IMR-90 (cell line): ENCODE measurements at regions not wholly inside any gene's neighbourhood (a gene's known extent, or its start where the extent isn't known, plus 50 kb on each side); places are given as distances from the start of the nearest gene placed in this dataset.
A peak's percentile ranks its signal among the peaks of the same experiment; 100 is the strongest.
"Not testable (repeated sequence)": the region's sequence is repeated elsewhere in the genome, so short reads cannot be mapped to it uniquely, and the experiment has no call there.

Experiments used
- ATAC-seq: fragments of 200-7000 bp; cut with Tn5 transposase; 2 replicates; pipeline ENCODE4 v1.9.1; 2020; ENCODE audit warnings: low read depth, mild to moderate bottlenecking, moderate library complexity
- BruUV-seq: library from RNA; stranded (reverse); fragments of 400-500 nt; replicated peaks from 2 replicates; lab custom pipeline; 2021; lab: Mats Ljungman, UMichigan
- CTCF ChIA-PET: fragments of 300-600 bp; formaldehyde crosslinking; extraction: SDS; loops from one replicate; lab custom pipeline; 2021; ENCODE audit warnings: antibody characterized with exemption; lab: Yijun Ruan, JAX
- POLR2A ChIA-PET: fragments of 300-600 bp; sonication (Branson Sonifier 250); formaldehyde crosslinking; loops from one replicate; lab custom pipeline; 2022; ENCODE audit warnings: antibody characterized with exemption; ENCODE audit not compliant: unreplicated experiment; lab: Charles Lee
- DNase-seq: peaks from one replicate; pipeline ENCODE4 v3.0.0; 2013
- H2AFZ ChIP-seq: replicated peaks from 2 replicates; pipeline ENCODE3; 2013; ENCODE audit warnings: low read length, mild to moderate bottlenecking; ENCODE audit not compliant: poor library complexity
- H2AK5ac ChIP-seq: 2 replicates; pipeline ENCODE4 v1.6.1; 2013; ENCODE audit warnings: low read depth, low read length, inconsistent platforms
- H2AK9ac ChIP-seq: replicated peaks from 2 replicates; pipeline ENCODE3; 2013; ENCODE audit warnings: mild to moderate bottlenecking, low read depth, low read length, moderate library complexity; ENCODE audit not compliant: poor library complexity
- H2BK120ac ChIP-seq: 2 replicates; pipeline ENCODE4 v1.6.1; 2013; ENCODE audit warnings: low read depth, low read length, inconsistent platforms
- H2BK15ac ChIP-seq: 3 replicates; pipeline ENCODE4 v1.6.1; 2013; ENCODE audit warnings: low read depth, low read length, inconsistent platforms
- H2BK20ac ChIP-seq: 2 replicates; pipeline ENCODE4 v1.6.1; 2013; ENCODE audit warnings: low read depth, mild to moderate bottlenecking, inconsistent platforms, low read length, moderate library complexity
- H2BK5ac ChIP-seq: 2 replicates; pipeline ENCODE4 v1.6.1; 2013; ENCODE audit warnings: mild to moderate bottlenecking, low read depth, low read length, inconsistent platforms; ENCODE audit not compliant: poor library complexity, severe bottlenecking
- H3K14ac ChIP-seq: replicated peaks from 2 replicates; pipeline ENCODE4 v1.6.1; 2013; ENCODE audit warnings: low read depth, low read length, inconsistent platforms
- H3K18ac ChIP-seq: 2 replicates; pipeline ENCODE4 v1.6.1; 2013; ENCODE audit warnings: low read depth, low read length, control low read depth
- H3K23ac ChIP-seq: 2 replicates; pipeline ENCODE4 v1.6.1; 2013; ENCODE audit warnings: low read depth, low read length, inconsistent platforms
- H3K27ac ChIP-seq: 2 replicates; pipeline ENCODE4 v1.5.1; 2013; ENCODE audit warnings: mild to moderate bottlenecking, control low read depth, low read length; ENCODE audit not compliant: insufficient read depth
- H3K27me3 ChIP-seq: 2 replicates; pipeline ENCODE4 v1.6.1; 2013; ENCODE audit warnings: low read length; ENCODE audit not compliant: control insufficient read depth, insufficient read depth
- H3K36me3 ChIP-seq: 2 replicates; pipeline ENCODE4 v1.6.1; 2013; ENCODE audit warnings: low read length, mixed read lengths; ENCODE audit not compliant: control insufficient read depth, insufficient read depth
- H3K4ac ChIP-seq: 2 replicates; pipeline ENCODE4 v1.6.1; 2013; ENCODE audit warnings: low read depth, low read length, inconsistent platforms
- H3K4me1 ChIP-seq: 2 replicates; pipeline ENCODE4 v1.6.1; 2013; ENCODE audit warnings: low read length, mixed read lengths; ENCODE audit not compliant: control insufficient read depth, insufficient read depth
- H3K4me2 ChIP-seq: 2 replicates; pipeline ENCODE4 v1.6.1; 2013; ENCODE audit warnings: low read depth, mild to moderate bottlenecking, control low read depth, low read length, moderate library complexity
- H3K4me3 ChIP-seq: 2 replicates; pipeline ENCODE4 v1.5.1; 2013; ENCODE audit warnings: low read depth, mild to moderate bottlenecking, control low read depth, low read length, moderate library complexity; ENCODE audit not compliant: insufficient read depth
- H3K56ac ChIP-seq: 2 replicates; pipeline ENCODE4 v1.6.1; 2013; ENCODE audit warnings: low read length, inconsistent platforms; ENCODE audit not compliant: insufficient read depth; ENCODE audit errors: extremely low read depth
- H3K79me1 ChIP-seq, 2 experiments: 2 replicates each; pipeline ENCODE4 v1.6.1; 2013; ENCODE audit warnings: low read length in 2 of 2, inconsistent platforms in 1 of 2, low read depth in 1 of 2
- H3K9ac ChIP-seq: 2 replicates; pipeline ENCODE4 v1.6.1; 2013; ENCODE audit warnings: low read depth, low read length, control low read depth
- H3K9me1 ChIP-seq: 2 replicates; pipeline ENCODE4 v1.6.1; 2013; ENCODE audit warnings: low read length, inconsistent platforms; ENCODE audit not compliant: insufficient read depth
- H3K9me3 ChIP-seq: 2 replicates; pipeline ENCODE4 v1.6.1; 2013; ENCODE audit warnings: low read length; ENCODE audit not compliant: control insufficient read depth, insufficient read depth
- H4K20me1 ChIP-seq: 2 replicates; pipeline ENCODE4 v1.6.1; 2013; ENCODE audit warnings: low read length, inconsistent platforms; ENCODE audit not compliant: insufficient read depth
- H4K5ac ChIP-seq: 2 replicates; pipeline ENCODE4 v1.6.1; 2013; ENCODE audit warnings: mild to moderate bottlenecking, low read depth, low read length, control low read depth
- H4K8ac ChIP-seq, 2 experiments: 2 replicates each; pipeline ENCODE4 v1.6.1; 2013; ENCODE audit warnings: low read depth in 2 of 2, low read length in 2 of 2, control low read depth in 1 of 2, inconsistent platforms in 1 of 2
- H4K91ac ChIP-seq: 2 replicates; pipeline ENCODE4 v1.6.1; 2013; ENCODE audit warnings: low read depth, low read length, inconsistent platforms; ENCODE audit not compliant: insufficient read depth
- CEBPB ChIP-seq: IDR thresholded peaks from 2 replicates; pipeline ENCODE4 v1.6.1; 2012; ENCODE audit warnings: low read depth, low read length, improper control_type of control experiment
- POLR2A ChIP-seq: IDR thresholded peaks from 2 replicates; pipeline ENCODE4 v1.6.1; 2012; ENCODE audit warnings: mild to moderate bottlenecking, low read depth, low read length
- WGBS, 2 experiments: methylation state at CpG; one replicate each; pipeline versions ENCODE4 v1.1.5 to v1.1.7; 2013; ENCODE audit warnings: missing lambda C conversion rate in 2 of 2; ENCODE audit not compliant: insufficient read length in 1 of 2; ENCODE audit errors: extremely low coverage in 2 of 2; 5-methylcytosine and 5-hydroxymethylcytosine counted together
- dilution Hi-C: fragments of 300-500 bp; cut with HindIII; formaldehyde crosslinking; loops from one replicate; pipeline ENCODE4 v1.14.3; 2018; ENCODE audit warnings: low sequenced_read_pairs; ENCODE audit not compliant: unreplicated experiment
- in situ Hi-C: fragments of 300-500 bp; cut with MboI; formaldehyde crosslinking; loops from 3 replicates; pipeline ENCODE4 v1.14.3; 2019; ENCODE audit warnings: low sequenced_read_pairs, inconsistent platforms, mixed read lengths
- intact Hi-C: fragments of 100-400 bp; cut with micrococcal nuclease; formaldehyde crosslinking; loops from 2 replicates; pipeline ENCODE4 v1.10.0; 2022

DNA sequence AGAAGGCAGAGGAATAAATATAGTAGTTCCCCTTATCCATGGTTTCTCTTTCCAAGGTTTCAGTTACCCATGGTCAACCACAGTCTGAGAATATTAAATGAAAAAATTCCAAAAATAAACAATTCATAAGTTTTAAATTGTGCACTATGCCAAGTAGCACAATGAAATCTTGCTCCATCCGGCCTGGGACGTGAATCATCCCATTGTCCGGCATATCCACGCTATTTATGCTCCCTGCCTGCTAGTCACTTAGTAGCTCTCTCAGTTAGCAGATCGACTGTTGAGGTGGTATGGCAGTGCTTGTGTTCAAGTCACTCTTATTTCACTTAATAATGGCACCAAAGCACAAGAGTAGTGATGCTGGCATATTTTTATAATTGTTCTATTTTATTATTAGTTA is 58.6 kb upstream of the ARHGAP29 start:
- Histone ChIP-seq H2BK5ac (no peak overlapping the region), H4K20me1 (no peaks in the 10 kb centered on the region), H3K9me1 (no peaks in the 10 kb centered on the region; the same call in 1 of the 2 replicates), H3K27ac (no peak overlapping the region), H2BK15ac (no peak overlapping the region), H3K27me3 (no peaks in the 10 kb centered on the region), H3K56ac (no peak overlapping the region), H3K23ac (no peak overlapping the region), H4K91ac (no peak overlapping the region), H4K5ac (no peak overlapping the region), H3K9ac (no peak overlapping the region), H2BK20ac (no peak overlapping the region), H3K4me3 (no peak overlapping the region), H3K9me3 (no peaks in the 10 kb centered on the region), H3K18ac (no peak overlapping the region), H3K14ac (no peak overlapping the region), H2AK5ac (no peak overlapping the region), H2BK120ac (no peak overlapping the region; the same call in 1 of the 2 replicates), H3K4ac (no peak overlapping the region), H2AK9ac (no peak overlapping the region), H3K36me3 (no peaks in the 10 kb centered on the region), H3K79me1 (no peaks in the 10 kb centered on the region), H4K8ac (no peak overlapping the region), H2AFZ (no peak overlapping the region), H3K4me1 (peaks cover 10% of the 10 kb centered on the region), H3K4me2 (peak overlapping the region; percentile 6; the same call in 1 of the 2 replicates)
- ATAC-seq (peak; percentile 81), DNase-seq (peak; percentile 84)
- ChIA-PET POLR2A (no interaction called here), CTCF (interaction anchor here (0.6 kb wide), 1 partner anchor 45 kb away, joined by 4 read pairs; no protein-coding TSS in a partner anchor)
- dilution Hi-C loops: no loop called here
- no TSS peak for BruUV-seq
- in situ Hi-C loops: no loop called here
- no CpG with 5 or more reads among the region's 5 CpGs for WGBS, 2 experiments
- TF ChIP-seq POLR2A (no peak), CEBPB (peak; percentile 55; the same call in 1 of the 2 replicates)
- intact Hi-C loops: no loop called here

DNA sequence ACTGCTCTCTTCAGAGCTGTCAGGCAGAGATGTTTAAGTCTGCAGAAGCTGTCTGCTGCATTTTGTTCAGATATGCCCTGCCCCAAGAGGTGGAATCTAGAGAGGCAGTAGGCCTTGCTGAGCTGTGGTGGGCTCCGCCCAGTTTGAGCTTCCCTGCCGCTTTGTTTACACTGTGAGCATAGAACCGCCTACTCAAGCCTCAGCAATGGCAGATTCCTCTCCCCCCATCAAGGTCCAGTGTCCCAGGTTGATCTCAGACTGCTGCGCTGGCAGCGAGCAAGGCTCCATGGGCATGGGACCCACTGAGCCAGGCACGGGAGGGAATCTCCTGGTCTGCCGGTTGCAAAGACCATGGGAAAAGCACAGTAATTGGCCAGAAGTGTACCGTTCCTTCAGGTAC is 55.6 kb upstream of the ARHGAP29 start:
- 93% methylated on average over 3 of the region's 8 CpGs; no CpG with 5 or more reads in 1 of the 2 experiments for WGBS, 2 experiments
- H2BK15ac ChIP-seq, POLR2A ChIA-PET, H3K18ac ChIP-seq, H3K36me3 ChIP-seq, H3K4me3 ChIP-seq, H2BK120ac ChIP-seq, H3K23ac ChIP-seq, H3K27ac ChIP-seq, intact Hi-C loops, H3K9ac ChIP-seq, dilution Hi-C loops, BruUV-seq, H2AK9ac ChIP-seq, H3K14ac ChIP-seq, DNase-seq, H3K9me3 ChIP-seq, H3K4me1 ChIP-seq, H3K56ac ChIP-seq, H3K4ac ChIP-seq, H2BK20ac ChIP-seq, H4K91ac ChIP-seq, H3K27me3 ChIP-seq, H4K8ac ChIP-seq, H4K5ac ChIP-seq, H2BK5ac ChIP-seq, H2AK5ac ChIP-seq, in situ Hi-C loops, H3K79me1 ChIP-seq, ATAC-seq, H2AFZ ChIP-seq, H4K20me1 ChIP-seq, H3K4me2 ChIP-seq, H3K9me1 ChIP-seq: not testable (repeated sequence)
- CTCF ChIA-PET: interaction anchor here (1.3 kb wide), 1 partner anchor 10 kb away, joined by 3 read pairs; no protein-coding TSS in a partner anchor
